CD14-positive monocyte (primary cell): ENCODE measurements at regions not wholly inside any gene's neighbourhood (a gene's known extent, or its start where the extent isn't known, plus 50 kb on each side); places are given as distances from the start of the nearest gene placed in this dataset.

Experiments
- DNase-seq, 3 donors: peaks; one replicate each; pipeline ENCODE4 v3.0.0-alpha.2; 2011 to 2022
- H2AFZ ChIP-seq: 2 replicates; pipeline ENCODE4 v1.6.0; 2012; ENCODE audit warnings: mild to moderate bottlenecking, low read depth, low read length, inconsistent platforms; ENCODE audit not compliant: insufficient read depth, poor library complexity, severe bottlenecking
- H3K27ac ChIP-seq, 2 donors: 1 replicate in 1 of 2; 2 replicates in 1 of 2; pipeline ENCODE4 v1.5.1; 2012 to 2013; ENCODE audit warnings: low read length in 2 of 2, control low read depth in 1 of 2, inconsistent platforms in 1 of 2, low read depth in 1 of 2, mild to moderate bottlenecking in 1 of 2
- H3K27me3 ChIP-seq, 2 donors: one replicate each; pipeline versions ENCODE4 v1.6.0 to v1.6.1; 2011 to 2013; ENCODE audit warnings: low read length in 2 of 2; ENCODE audit not compliant: control insufficient read depth in 2 of 2, insufficient read depth in 2 of 2
- H3K36me3 ChIP-seq, 2 donors: replicated peaks in 1 of 2; 1 replicate in 1 of 2; 2 replicates in 1 of 2; pipeline versions ENCODE4 v1.5.1 to v1.6.1; 2012 to 2013; ENCODE audit warnings: low read length in 2 of 2, control low read depth in 1 of 2, inconsistent platforms in 1 of 2, mild to moderate bottlenecking in 1 of 2; ENCODE audit not compliant: insufficient read depth in 2 of 2, control insufficient read depth in 1 of 2
- H3K4me1 ChIP-seq, 2 donors: 1 replicate in 1 of 2; 2 replicates in 1 of 2; pipeline versions ENCODE4 v1.5.1 to v1.6.1; 2012 to 2013; ENCODE audit warnings: low read length in 2 of 2, control low read depth in 1 of 2, inconsistent platforms in 1 of 2, mild to moderate bottlenecking in 1 of 2, moderate library complexity in 1 of 2; ENCODE audit not compliant: insufficient read depth in 2 of 2, control insufficient read depth in 1 of 2
- H3K4me2 ChIP-seq: replicated peaks from 2 replicates; pipeline ENCODE3; 2012; ENCODE audit warnings: low read length, moderate library complexity, mild to moderate bottlenecking; ENCODE audit not compliant: poor library complexity, severe bottlenecking; ENCODE audit errors: extremely low read depth
- H3K4me3 ChIP-seq, 3 experiments: fragments of 200-600 bp in 1 of 3; sonication (generic) in 1 of 3; replicated peaks in 1 of 3; 1 replicate in 2 of 3; 2 replicates in 1 of 3; pipeline ENCODE4 v1.5.1; 2011 to 2013; ENCODE audit warnings: low read length in 3 of 3, mild to moderate bottlenecking in 3 of 3, control low read depth in 2 of 3, low read depth in 2 of 3, inconsistent platforms in 1 of 3, moderate library complexity in 1 of 3
- H3K79me2 ChIP-seq: 2 replicates; pipeline ENCODE4 v1.6.0; 2012; ENCODE audit warnings: mild to moderate bottlenecking, control low read depth, inconsistent platforms, low read length, moderate library complexity; ENCODE audit not compliant: insufficient read depth
- H3K9ac ChIP-seq: 2 replicates; pipeline ENCODE4 v1.6.0; 2017; ENCODE audit warnings: low read length, mild to moderate bottlenecking; ENCODE audit not compliant: insufficient read depth, poor library complexity, severe bottlenecking
- H3K9me3 ChIP-seq, 2 donors: replicated peaks in 1 of 2; 1 replicate in 1 of 2; 2 replicates in 1 of 2; pipeline versions ENCODE4 v1.5.1 to v1.6.1; 2012 to 2013; ENCODE audit warnings: low read length in 2 of 2, control low read depth in 1 of 2; ENCODE audit not compliant: control insufficient read depth in 1 of 2, insufficient read depth in 1 of 2
- H4K20me1 ChIP-seq: 2 replicates; pipeline ENCODE4 v1.6.0; 2012; ENCODE audit warnings: mild to moderate bottlenecking, low read length, control low read depth, moderate library complexity; ENCODE audit not compliant: insufficient read depth
- H3K27ac Mint-ChIP-seq, 7 donors: one replicate each; pipeline ENCODE4 v1.8.0; 2020; ENCODE audit warnings: mild to moderate bottlenecking in 7 of 7, mixed read lengths in 7 of 7, moderate library complexity in 6 of 7, inconsistent platforms in 2 of 7
- H3K27me3 Mint-ChIP-seq, 3 donors: one replicate each; pipeline ENCODE4 v1.8.0; 2021 to 2022; ENCODE audit warnings: low read depth in 3 of 3, mild to moderate bottlenecking in 3 of 3, mixed read lengths in 3 of 3, moderate library complexity in 3 of 3, inconsistent platforms in 1 of 3
- H3K36me3 Mint-ChIP-seq, 2 donors: one replicate each; pipeline ENCODE4 v1.8.0; 2020; ENCODE audit warnings: mixed read lengths in 2 of 2, inconsistent platforms in 1 of 2, mild to moderate bottlenecking in 1 of 2
- H3K4me1 Mint-ChIP-seq: one replicate; pipeline ENCODE4 v1.8.0; 2020; ENCODE audit warnings: mild to moderate bottlenecking, mixed read lengths
- H3K4me3 Mint-ChIP-seq, 2 donors: one replicate each; pipeline ENCODE4 v1.8.0; 2020; ENCODE audit warnings: mild to moderate bottlenecking in 2 of 2, mixed read lengths in 2 of 2, moderate library complexity in 1 of 2
- H3K9me3 Mint-ChIP-seq, 7 donors: one replicate each; pipeline ENCODE4 v1.8.0; 2020 to 2022; ENCODE audit warnings: mixed read lengths in 7 of 7, mild to moderate bottlenecking in 6 of 7, moderate library complexity in 6 of 7, inconsistent platforms in 2 of 7
- WGBS: methylation state at CpG from one replicate; pipeline ENCODE4 v1.1.5; 2013; ENCODE audit warnings: missing lambda C conversion rate; ENCODE audit not compliant: insufficient coverage; 5-methylcytosine and 5-hydroxymethylcytosine counted together
- intact Hi-C, 2 donors: fragments of 100-400 bp; cut with micrococcal nuclease; formaldehyde crosslinking; loops; one replicate each; pipeline versions ENCODE4 v1.15.0 to v1.15.1; 2023
- TF ChIP-seq, protein P1 (sequence below): fragments of 200-600 bp; IDR thresholded peaks from one replicate; pipeline ENCODE4 v1.8.0; 2022; ENCODE audit warnings: antibody characterized with exemption, mild to moderate bottlenecking

DNA sequence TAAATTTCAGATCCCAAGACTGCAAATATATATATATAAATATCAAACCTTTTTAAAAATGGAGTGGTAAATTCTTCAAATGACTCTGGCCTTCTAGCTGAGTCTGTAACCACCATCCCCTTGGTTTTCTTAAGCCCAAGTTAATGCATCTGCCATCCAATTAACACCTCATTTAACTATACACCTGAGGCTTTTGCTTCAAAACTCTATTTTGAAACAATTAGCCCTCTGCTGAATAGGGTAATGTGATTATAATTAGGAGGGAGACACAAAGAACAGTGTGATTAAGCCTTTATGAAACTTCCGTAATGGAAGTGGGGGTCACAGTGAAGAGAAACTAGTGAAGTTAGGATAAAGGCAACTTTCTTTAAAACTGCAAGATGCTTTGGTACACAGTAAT, 83.6 kb downstream of the GPR37 start:
- Histone ChIP-seq H4K20me1 (no peaks in the 10 kb centered on the region), H3K79me2 (no peaks in the 10 kb centered on the region), H3K36me3 (no peaks in the 10 kb centered on the region), H3K4me1 (no peaks in the 10 kb centered on the region), H3K27me3 (no peaks in the 10 kb centered on the region), H3K4me3 (no peak overlapping the region), H3K4me2 (no peak overlapping the region), H3K9ac (no peak overlapping the region), H2AFZ (no peak overlapping the region), H3K27ac (no peak overlapping the region), H3K9me3 (no peaks in the 10 kb centered on the region)
- H3K27ac Mint-ChIP-seq: no peak overlapping the region
- intact Hi-C loops: no loop called here
- H3K27me3 Mint-ChIP-seq: peaks cover 0 to 1% (median 0%) of the 10 kb centered on the region in 3 donors
- DNase-seq: no peak
- H3K4me3 Mint-ChIP-seq: no peak overlapping the region
- peaks cover 0 to 8% (median 0%) of the 10 kb centered on the region in 7 donors for H3K9me3 Mint-ChIP-seq
- TF ChIP-seq, protein P1, sequence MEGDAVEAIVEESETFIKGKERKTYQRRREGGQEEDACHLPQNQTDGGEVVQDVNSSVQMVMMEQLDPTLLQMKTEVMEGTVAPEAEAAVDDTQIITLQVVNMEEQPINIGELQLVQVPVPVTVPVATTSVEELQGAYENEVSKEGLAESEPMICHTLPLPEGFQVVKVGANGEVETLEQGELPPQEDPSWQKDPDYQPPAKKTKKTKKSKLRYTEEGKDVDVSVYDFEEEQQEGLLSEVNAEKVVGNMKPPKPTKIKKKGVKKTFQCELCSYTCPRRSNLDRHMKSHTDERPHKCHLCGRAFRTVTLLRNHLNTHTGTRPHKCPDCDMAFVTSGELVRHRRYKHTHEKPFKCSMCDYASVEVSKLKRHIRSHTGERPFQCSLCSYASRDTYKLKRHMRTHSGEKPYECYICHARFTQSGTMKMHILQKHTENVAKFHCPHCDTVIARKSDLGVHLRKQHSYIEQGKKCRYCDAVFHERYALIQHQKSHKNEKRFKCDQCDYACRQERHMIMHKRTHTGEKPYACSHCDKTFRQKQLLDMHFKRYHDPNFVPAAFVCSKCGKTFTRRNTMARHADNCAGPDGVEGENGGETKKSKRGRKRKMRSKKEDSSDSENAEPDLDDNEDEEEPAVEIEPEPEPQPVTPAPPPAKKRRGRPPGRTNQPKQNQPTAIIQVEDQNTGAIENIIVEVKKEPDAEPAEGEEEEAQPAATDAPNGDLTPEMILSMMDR: no peak
- H3K4me1 Mint-ChIP-seq: no peaks in the 10 kb centered on the region
- no CpG with 5 or more reads among the region's 1 CpG for WGBS
- no peaks in the 10 kb centered on the region for H3K36me3 Mint-ChIP-seq

DNA sequence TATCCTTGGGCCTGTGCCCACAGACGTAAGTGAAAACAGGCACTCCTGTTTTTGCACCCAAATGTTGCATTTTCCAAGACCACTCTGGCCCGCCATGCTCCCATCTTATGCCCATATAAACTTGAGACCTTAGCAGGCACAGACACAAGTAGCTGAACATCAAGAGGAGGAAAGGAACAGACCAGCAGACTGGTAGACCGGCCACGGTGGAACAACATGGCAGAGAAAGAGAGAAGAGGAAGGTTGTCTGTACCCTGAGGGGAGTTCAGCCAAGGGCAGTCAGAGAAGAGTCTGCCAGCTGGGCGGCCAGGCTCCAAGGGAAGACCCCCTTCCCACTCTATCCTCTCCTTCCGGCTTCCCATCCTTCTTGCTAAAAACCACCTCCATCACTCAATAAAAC, 85.3 kb downstream of the GPR37 start:
- 84% methylated on average over 3 of the region's 6 CpGs for WGBS
- Mint-ChIP-seq H3K36me3 (no peaks in the 10 kb centered on the region), H3K9me3 (peaks cover 0 to 9% (median 0%) of the 10 kb centered on the region in 7 donors), H3K4me3 (no peak overlapping the region), H3K27ac (no peak overlapping the region), H3K4me1 (no peaks in the 10 kb centered on the region), H3K27me3 (peaks cover 0 to 1% (median 0%) of the 10 kb centered on the region in 3 donors)
- H3K4me1 ChIP-seq: no peaks in the 10 kb centered on the region
- no peak for DNase-seq
- H3K9me3 ChIP-seq: no peaks in the 10 kb centered on the region
- no peaks in the 10 kb centered on the region for H4K20me1 ChIP-seq
- no peaks in the 10 kb centered on the region for H3K27me3 ChIP-seq
- H3K9ac ChIP-seq: no peak overlapping the region
- no peak overlapping the region for H3K4me3 ChIP-seq
- TF ChIP-seq, protein P1: no peak
- no peak overlapping the region for H2AFZ ChIP-seq
- H3K36me3 ChIP-seq: no peaks in the 10 kb centered on the region
- H3K79me2 ChIP-seq: no peaks in the 10 kb centered on the region
- no peak overlapping the region for H3K27ac ChIP-seq
- intact Hi-C loops: no loop called here
- no peak overlapping the region for H3K4me2 ChIP-seq
